ENCODE measurements at regions not wholly inside any gene's neighbourhood (a gene's known extent, or its start where the extent isn't known, plus 50 kb on each side); places are given as distances from the start of the nearest gene placed in this dataset.

- FAIRE-seq (no peak), DNase-seq (ENCODE audit: extremely low read depth in 1 of 4, low spot score in 3 of 4) (no peak), ATAC-seq (no peak)
- no peaks in the 10 kb centered on the region for H4K20me1 ChIP-seq (replicated peaks; ENCODE audit: control insufficient read depth, insufficient read depth, low read length)
- H3K4me3 ChIP-seq: no peak overlapping the region
- no peaks in the 10 kb centered on the region for H3K79me2 ChIP-seq (ENCODE audit: control insufficient read depth, insufficient read depth, low read length)
- ChIA-PET CTCF (ENCODE audit: low intra/inter-chr PET ratio) (no interaction called here), POLR2A (no interaction called here)
- no peak overlapping the region for H3K9ac ChIP-seq (ENCODE audit: insufficient read depth in 1 of 2, low read depth in 2 of 2, low read length in 2 of 2)
- intact Hi-C loops (cut with micrococcal nuclease): no loop called here
- no peaks in the 10 kb centered on the region for H3K36me3 ChIP-seq (ENCODE audit: control insufficient read depth, insufficient read depth, low read length)
- 5% methylated on average over 3 of the region's 3 CpGs for WGBS (ENCODE audit: insufficient coverage, low coverage, missing lambda C conversion rate)
- H2AFZ ChIP-seq (ENCODE audit: low read depth, low read length): no peak overlapping the region
- H3K9me3 ChIP-seq (replicated peaks; ENCODE audit: control insufficient read depth, insufficient read depth, low read depth, low read length): no peaks in the 10 kb centered on the region
- in situ Hi-C loops (cut with MboI): no loop called here
- no peak overlapping the region for H3K27ac ChIP-seq (ENCODE audit: extremely low read depth, low read depth, low read length)
- H3K4me2 ChIP-seq (ENCODE audit: insufficient read depth, low read length): no peak overlapping the region
- no TSS peak for BruUV-seq (replicated peaks)
- H3K4me1 ChIP-seq (replicated peaks in 1 of 2; ENCODE audit: control insufficient read depth in 2 of 2, insufficient read depth in 2 of 2, low read length in 2 of 2): no peaks in the 10 kb centered on the region
- no peak for TF ChIP-seq DIDO1 (tag; IDR thresholded peaks at IDR 0.05; ENCODE audit: low read depth)
- no peak for TF ChIP-seq BCOR (IDR thresholded peaks at IDR 0.05)
- no peak for TF ChIP-seq EZH2 (IDR thresholded peaks at IDR 0.05; ENCODE audit: borderline replicate concordance, low read depth, low read length)
- no peak for TF ChIP-seq REST (IDR thresholded peaks at IDR 0.05; ENCODE audit: borderline replicate concordance)
- no peak for TF ChIP-seq REST (CRISPR knock-in tag; IDR thresholded peaks at IDR 0.05; ENCODE audit: low read depth)
- TF ChIP-seq BCL6 (CRISPR knock-in tag; IDR thresholded peaks at IDR 0.05): no peak
- no peak for TF ChIP-seq SMC3 (conservative IDR thresholded peaks at IDR 0.05; ENCODE audit: insufficient read depth, low read depth, low read length)
- TF ChIP-seq SNIP1 (IDR thresholded peaks at IDR 0.05; ENCODE audit: low read depth): no peak
- H3K9me1 ChIP-seq (ENCODE audit: control insufficient read depth, insufficient read depth, low read length): no peaks in the 10 kb centered on the region
- no peaks in the 10 kb centered on the region for H3K27me3 ChIP-seq (ENCODE audit: control insufficient read depth in 2 of 2, insufficient read depth in 2 of 2, low read length in 2 of 2)
Measured at GRCh38 chr3:159234306-159234705, 432.5 kb downstream of the MFSD1 start.
